Kidney capillary endothelial cell (primary cell): ENCODE measurements at regions not wholly inside any gene's neighbourhood (a gene's known extent, or its start where the extent isn't known, plus 50 kb on each side); places are given as distances from the start of the nearest gene placed in this dataset.
A peak's percentile ranks its signal among the peaks of the same experiment; 100 is the strongest.

Experiments used
- DNase-seq: peaks from one replicate; pipeline ENCODE4 v3.0.0-alpha.2; 2018; ENCODE audit warnings: low spot score

GRCh38 chr7:25360451-25360850 lies 132.2 kb upstream of the NPVF start:
- DNase-seq, result no peak

DNA sequence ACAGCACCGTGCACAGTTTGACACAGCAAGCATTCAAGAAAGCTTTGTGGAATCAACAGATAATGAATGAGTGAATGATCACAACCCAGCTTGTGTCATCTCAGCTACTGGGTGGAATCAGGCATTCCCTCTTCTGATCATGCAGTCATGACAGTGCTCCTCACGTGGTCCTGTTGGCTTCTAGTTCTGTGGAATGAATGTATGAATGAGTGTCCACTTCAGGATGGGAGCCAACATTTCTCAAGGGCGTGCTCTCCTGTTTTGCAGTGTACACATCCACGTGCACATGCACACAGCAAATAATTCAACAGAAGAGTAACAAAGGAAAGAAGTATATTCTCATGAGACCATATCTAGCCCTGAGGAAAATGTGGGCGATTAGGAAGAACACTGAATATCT lies 133.1 kb upstream of the NPVF start:
- DNase-seq, result no peak

- no peak for DNase-seq
Observed at GRCh38 chr7:25361863-25362262, 133.6 kb upstream of the NPVF start.

- DNase-seq, result no peak
Observed at GRCh38 chr7:25368599-25369201, 140.4 kb upstream of the NPVF start.

- DNase-seq, result no peak
Observed at GRCh38 chr7:25369786-25370185, 141.5 kb upstream of the NPVF start.

DNA sequence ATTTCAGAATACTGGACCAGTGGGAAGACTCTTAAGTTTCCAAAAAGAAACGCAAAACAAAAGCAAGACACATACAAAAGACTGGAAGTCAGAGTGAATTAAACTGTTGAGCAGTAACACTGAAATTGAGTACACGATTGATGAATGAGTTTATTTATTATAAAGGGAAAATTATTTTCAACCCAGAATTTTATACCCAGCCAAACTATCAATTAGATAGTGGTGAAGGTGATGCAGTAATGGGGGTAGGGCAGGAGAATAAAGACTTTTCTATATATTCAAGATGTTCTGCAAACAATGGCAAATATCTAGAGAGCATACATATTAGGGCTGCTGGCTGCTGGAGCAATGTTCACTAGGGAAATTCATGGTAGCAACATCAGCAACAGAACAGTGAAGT lies 143.7 kb upstream of the NPVF start:
- no peak for DNase-seq

- DNase-seq, result no peak
Observed at GRCh38 chr7:25375805-25376600, 147.7 kb upstream of the NPVF start.

- DNase-seq, result no peak
Observed at GRCh38 chr7:25379351-25380300, 151.3 kb upstream of the NPVF start.

GRCh38 chr7:25381818-25382589 lies 153.7 kb upstream of the NPVF start:
- no peak for DNase-seq

DNA sequence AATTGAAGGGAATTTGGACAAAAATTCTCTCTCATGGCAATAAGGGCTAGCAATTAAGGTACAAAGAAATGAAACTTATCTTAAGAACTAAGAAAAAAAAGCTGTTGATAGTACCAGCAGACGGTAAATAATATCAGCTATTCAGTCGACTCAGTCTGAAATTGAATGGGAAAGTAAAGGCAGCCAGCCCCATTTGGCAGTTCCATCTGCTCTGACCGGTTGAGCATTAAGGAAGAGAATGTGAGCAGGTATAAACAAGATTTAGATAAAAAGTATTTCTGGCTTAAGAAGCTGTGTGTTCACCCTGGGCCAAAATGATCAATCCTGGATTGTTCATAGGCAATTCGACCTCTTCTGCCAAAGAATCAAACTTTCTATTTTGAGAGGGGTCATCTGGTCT lies 154.6 kb upstream of the NPVF start:
- no peak for DNase-seq

DNA sequence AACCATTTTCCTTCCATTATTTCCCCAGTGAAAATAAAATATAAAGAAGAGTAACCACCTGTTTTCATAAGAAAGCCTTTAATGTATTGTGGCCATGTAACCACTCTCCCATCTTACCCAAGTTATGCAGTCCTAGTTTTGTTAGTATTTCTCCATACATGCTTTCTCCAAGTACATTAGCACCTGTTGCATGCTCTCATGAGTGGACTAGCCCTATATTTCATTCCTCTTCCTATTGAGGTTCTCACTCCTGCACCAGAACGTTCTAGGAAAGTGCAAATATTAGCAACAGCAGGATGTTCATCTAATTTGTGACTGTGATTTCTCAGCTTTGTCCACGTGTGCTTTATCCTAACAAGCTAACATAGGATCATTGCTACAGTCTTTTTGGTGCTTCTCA lies 155.1 kb upstream of the NPVF start:
- no peak for DNase-seq

DNA sequence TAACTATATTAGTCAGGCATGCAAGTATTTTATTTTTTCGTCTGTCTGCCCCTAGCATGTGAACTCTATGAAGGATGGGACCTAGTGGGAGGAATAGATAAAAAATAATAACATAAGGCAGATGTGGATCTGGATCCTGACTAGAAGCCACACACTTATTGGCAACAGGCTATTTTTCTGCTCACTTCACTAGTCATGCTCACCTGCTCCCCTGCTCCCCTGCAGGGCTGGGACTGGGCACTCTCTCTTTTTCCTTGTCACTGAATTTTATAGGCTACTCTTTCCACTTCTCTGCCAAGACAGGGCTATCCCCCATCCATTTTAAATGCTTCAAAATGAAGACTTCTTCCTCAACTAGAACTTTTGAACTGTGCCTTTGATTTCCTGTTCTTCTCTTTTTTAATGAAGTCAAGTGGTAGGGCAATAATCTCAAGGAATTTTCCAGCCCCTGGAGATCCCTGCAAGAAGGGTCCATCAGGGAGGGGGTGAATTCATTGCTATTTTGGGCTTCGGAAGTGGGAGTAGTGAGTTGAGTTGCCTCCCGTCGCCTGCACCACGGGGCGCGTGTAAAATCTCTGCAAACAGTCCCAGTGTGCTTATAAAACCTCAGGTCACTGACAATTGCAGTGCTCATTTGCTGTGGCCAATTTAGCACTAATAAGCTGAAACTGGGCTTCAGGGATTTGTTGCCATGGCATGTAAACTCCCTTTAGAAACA lies 156.7 kb upstream of the NPVF start:
- DNase-seq, result no peak

DNA sequence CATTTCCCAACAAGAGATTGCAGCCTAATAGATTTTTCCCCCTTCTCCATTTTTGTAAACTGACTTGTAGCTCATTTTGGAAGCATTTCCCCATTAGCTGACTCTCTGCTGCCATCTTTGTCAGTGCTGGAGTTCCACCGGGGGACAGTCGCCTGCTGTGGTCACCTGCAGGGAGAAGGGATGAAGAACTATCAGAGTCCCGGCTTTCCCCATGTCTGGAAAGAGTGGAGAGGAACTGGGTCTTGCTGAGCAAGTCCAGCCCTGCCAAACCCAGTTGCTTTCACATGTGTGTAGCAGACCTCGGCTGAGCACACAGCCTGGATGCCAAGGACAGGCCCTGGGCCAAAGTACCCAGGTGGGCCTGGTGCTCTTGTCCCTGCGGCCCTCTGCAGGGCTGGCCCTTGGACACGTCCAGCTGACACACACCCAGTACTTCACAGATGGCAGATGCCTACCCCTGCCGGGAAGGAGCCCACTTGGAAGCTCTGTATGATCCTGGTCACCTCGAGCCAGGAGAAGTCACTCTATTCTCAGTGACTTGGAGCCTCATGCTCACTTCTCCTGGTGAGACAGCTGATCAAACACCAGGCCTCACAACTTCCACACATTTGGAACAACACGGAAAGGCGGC lies 157.3 kb upstream of the NPVF start:
- no peak for DNase-seq

- no peak for DNase-seq
Observed at GRCh38 chr7:25386311-25386744, 158.0 kb upstream of the NPVF start.

GRCh38 chr7:25388681-25389080 lies 160.4 kb upstream of the NPVF start:
- DNase-seq, result no peak

- DNase-seq, result peak; percentile 51
Observed at GRCh38 chr7:25389489-25390106, 161.3 kb upstream of the NPVF start.

DNA sequence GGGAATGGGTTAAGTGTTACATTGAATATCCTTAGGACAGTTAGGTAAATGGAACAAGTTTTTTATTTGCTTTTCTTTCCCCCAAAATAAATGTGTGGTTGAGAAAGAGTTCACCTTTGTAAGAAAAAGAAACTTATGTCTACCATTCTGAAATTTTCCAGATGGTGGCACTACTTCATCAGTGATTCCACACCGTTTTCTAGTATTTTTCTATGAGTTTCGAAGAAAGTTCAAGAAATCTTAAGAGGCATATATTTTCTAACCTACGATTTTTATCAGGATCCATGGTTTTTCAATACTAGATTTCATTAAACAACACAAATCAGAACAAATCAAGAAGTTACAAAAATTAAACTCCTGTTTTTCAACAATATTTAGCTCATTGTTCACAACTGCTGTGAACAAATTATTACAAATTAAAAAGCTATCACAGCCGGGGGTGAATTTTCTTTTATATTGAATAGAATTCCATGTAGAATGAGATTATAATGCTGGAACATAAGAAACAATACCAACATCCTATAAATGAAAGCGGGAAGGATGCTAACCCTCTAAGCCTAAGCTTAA lies 163.1 kb upstream of the NPVF start:
- DNase-seq, result peak; percentile 66

DNA sequence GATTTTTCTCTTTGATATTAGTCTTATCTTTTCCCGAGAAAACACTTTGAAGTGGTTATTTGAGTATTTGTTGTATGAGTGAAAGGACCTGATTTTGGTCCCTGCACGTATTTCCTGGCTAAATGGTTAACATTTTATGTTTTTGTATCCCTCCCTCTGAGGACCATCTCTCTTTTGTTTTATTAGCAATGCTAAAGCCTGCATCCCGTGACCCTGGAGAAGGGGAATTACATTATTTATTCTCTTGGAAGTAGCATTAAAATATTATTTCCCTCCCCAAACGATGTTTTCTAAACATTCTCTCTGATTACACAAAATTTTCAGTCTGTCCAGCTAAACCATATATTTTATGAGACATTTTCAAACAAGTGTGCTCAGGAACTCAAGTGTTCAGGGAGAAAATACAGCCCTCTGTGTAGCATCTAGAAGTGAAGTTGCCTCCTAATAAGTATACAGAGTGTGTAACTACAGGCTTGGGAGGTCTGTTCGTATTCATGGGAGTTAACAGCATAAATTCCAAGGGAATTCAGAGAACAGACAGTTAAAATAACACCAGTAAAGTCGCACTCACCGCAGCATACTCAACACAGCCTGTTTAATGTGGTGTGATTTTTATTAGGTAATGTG lies 163.8 kb upstream of the NPVF start:
- DNase-seq, result no peak

DNA sequence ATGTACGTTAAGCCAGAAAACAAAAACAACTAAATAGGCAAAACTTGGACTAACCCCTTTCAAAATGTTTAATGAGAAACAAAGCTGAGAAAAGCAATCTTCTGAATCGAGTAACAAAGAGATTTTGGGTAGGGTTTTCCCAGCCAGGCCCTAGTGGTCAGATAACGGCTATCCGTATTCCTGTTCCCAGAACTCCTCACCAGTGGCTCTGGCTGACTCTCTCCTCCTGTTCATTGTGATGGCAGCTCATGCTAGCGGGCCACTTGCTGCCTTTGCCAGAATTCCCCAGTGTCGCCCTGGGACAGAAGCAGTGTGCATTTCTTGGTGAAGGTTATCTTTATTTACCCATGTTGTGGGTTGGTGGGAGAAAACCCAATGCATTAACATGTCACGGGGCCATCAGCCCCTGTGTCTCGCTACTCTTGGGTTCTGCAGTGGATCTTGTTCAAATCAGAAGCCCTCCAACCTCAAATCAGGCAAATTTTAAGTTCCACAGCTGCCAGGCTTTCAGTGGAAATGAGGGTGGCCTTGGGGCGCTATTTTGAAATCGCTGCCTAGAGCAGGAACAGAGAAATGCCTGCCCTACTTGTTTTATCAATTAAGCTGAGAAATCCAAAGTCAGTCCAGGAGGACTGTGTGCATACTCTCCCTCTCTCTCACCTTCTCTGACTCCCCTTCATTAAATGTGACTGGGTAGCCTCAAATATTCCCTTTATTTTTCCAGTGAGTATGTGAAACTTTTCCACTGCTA lies 164.5 kb upstream of the NPVF start:
- no peak for DNase-seq
